Activated CD8-positive, alpha-beta T cell treated with anti-CD3 and anti-CD28 coated beads, Interleukin-2, amount 10 ng/mL, durations not matched to agents 7 days and 5 days (primary cell): ENCODE measurements at regions not wholly inside any gene's neighbourhood (a gene's known extent, or its start where the extent isn't known, plus 50 kb on each side); places are given as distances from the start of the nearest gene placed in this dataset.

Experiments
- ATAC-seq: fragments of 150-1000 bp; cut with Tn5 transposase; one replicate; pipeline ENCODE4 v1.10.0; 2021; ENCODE audit warnings: moderate library complexity
- CTCF ChIA-PET: fragments of 350-600 bp; sonication (Branson Sonifier 250); formaldehyde crosslinking; loops from one replicate; lab custom pipeline; 2021; ENCODE audit warnings: antibody characterized with exemption; lab: Charles Lee
- POLR2A ChIA-PET: fragments of 350-600 bp; sonication (Branson Sonifier 250); formaldehyde crosslinking; loops from one replicate; lab custom pipeline; 2021; ENCODE audit warnings: antibody characterized with exemption; lab: Charles Lee
- DNase-seq: peaks from one replicate; pipeline ENCODE4 v3.0.0-alpha.2; 2020
- H3K27ac Mint-ChIP-seq: one replicate; pipeline ENCODE4 v1.8.0; 2021; ENCODE audit warnings: mild to moderate bottlenecking, mixed read lengths
- H3K27me3 Mint-ChIP-seq: one replicate; pipeline ENCODE4 v1.8.0; 2021; ENCODE audit warnings: low read depth, mixed read lengths
- H3K36me3 Mint-ChIP-seq: one replicate; pipeline ENCODE4 v1.8.0; 2021; ENCODE audit warnings: low read depth, mixed read lengths
- H3K4me1 Mint-ChIP-seq: one replicate; pipeline ENCODE4 v1.8.0; 2021; ENCODE audit warnings: low read depth, mixed read lengths
- H3K4me3 Mint-ChIP-seq: one replicate; pipeline ENCODE4 v1.8.0; 2021; ENCODE audit warnings: mild to moderate bottlenecking, mixed read lengths
- H3K9me3 Mint-ChIP-seq: one replicate; pipeline ENCODE4 v1.8.0; 2022; ENCODE audit warnings: mixed read lengths; ENCODE audit not compliant: insufficient read depth

DNA sequence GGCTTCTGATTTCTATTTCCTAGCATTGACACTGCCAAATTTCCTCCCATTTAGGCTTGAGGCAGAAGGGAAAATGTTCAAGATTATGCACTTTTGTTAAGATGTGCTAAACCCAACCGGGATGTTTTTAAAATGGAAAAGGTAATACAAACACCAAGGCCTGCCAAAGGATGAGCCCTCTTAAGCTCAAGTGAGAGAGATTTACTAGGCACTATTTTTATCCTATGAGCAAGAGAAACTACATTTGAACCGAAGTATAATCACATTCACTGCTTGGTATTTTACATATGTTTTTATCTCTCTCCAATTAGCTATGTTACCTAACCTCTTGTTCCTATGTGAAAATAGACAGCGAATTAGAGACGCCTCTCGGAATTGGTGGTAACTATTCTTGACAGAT, 295.8 kb downstream of the GABRB3 start:
- ChIA-PET CTCF (no interaction called here), POLR2A (no interaction called here)
- Mint-ChIP-seq H3K4me3 (no peak overlapping the region), H3K36me3 (no peaks in the 10 kb centered on the region), H3K27me3 (no peaks in the 10 kb centered on the region), H3K4me1 (no peaks in the 10 kb centered on the region), H3K9me3 (peaks cover 24% of the 10 kb centered on the region), H3K27ac (no peak overlapping the region)
- no peak for ATAC-seq
- no peak for DNase-seq

DNA sequence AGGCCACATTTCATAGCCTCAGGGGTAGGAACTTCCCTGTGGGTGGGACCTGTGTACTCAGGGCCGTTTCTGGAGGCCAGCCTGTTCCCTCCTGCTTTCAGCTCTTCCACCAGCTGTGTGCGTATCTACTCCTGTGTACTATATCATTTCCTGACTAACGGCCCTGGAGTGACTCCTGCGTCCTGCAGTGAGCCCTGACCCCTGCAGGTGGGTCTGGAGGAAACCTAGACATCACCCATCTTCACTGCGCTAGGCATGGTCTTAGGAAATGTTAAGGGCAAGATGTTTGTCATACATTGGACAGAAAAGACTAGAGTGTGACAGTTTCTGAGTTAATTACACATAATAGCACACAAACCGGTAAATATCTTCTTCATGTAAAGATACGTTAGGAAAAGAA, 297.3 kb downstream of the GABRB3 start:
- Mint-ChIP-seq H3K9me3 (peaks cover 28% of the 10 kb centered on the region), H3K4me3 (no peak overlapping the region)

DNA sequence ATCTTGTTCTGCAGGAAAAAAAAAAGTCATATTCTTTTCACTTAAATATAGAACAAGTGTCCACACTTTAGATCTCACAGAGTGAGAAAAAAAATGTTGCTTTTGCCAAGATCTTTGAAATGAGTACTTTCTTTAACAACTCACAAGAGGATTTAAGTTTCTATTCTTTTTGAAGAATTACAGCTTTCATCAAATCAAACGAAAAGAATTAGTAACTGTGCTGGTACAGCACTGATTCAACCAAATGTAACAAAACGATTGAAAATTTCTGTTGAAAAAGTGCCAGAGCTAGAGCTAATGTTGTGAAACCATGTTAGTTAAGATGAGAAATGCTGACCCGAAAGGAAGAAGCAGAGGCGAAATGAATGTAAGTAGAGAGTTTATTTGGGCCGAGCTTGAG, 300.2 kb downstream of the GABRB3 start:
- Mint-ChIP-seq H3K36me3 (no peaks in the 10 kb centered on the region), H3K27me3 (no peaks in the 10 kb centered on the region), H3K4me1 (no peaks in the 10 kb centered on the region), H3K9me3 (peaks cover 31% of the 10 kb centered on the region), H3K27ac (no peak overlapping the region), H3K4me3 (no peak overlapping the region)
- ATAC-seq (no peak), DNase-seq (no peak)
- ChIA-PET CTCF (no interaction called here), POLR2A (no interaction called here)

More for the DNA sequence above, 297.3 kb downstream of the GABRB3 start:
- Mint-ChIP-seq H3K27ac (no peak overlapping the region), H3K4me1 (no peaks in the 10 kb centered on the region), H3K36me3 (no peaks in the 10 kb centered on the region), H3K27me3 (no peaks in the 10 kb centered on the region)
- DNase-seq (no peak), ATAC-seq (no peak)
- POLR2A ChIA-PET = no interaction called here
- CTCF ChIA-PET = no interaction called here

DNA sequence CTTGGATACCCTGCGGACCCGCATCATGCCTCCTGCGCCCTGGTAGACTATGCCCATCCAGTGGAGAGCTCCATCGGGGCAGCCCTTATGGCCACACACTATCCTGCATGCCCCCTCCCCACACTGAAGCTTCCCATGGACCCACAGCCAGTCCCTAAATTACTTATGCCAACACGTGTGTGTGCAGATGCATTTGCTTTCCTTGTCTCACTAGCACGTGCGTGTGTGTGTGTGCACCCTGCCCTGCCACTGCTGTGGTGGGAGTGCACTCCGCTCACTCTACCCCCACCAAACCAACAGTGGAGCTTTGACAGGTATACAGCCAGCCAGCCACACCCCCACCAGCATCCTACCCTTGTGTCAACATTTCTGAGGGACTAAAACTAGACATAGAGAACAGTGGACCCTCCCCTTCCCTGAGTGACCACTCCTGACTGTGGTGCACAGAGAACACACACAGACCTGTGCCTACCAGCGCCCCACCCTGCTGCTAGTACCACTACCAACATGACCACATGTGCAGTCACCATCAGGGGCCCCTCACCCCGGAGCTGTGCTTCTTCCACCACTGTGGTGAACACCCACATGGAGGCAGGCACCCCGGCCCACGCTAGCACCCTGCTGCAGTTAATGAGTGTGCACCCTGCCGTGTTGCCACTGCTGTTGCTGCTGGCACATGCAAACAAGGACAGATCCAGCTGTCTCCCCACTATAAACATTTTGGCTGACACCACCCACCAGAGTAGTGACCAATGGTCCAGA, 310.8 kb downstream of the GABRB3 start:
- peaks cover 43% of the 10 kb centered on the region for H3K9me3 Mint-ChIP-seq
- POLR2A ChIA-PET = no interaction called here
- H3K27me3 Mint-ChIP-seq = no peaks in the 10 kb centered on the region
- ATAC-seq (no peak), DNase-seq (no peak)
- H3K4me1 Mint-ChIP-seq = no peaks in the 10 kb centered on the region
- no peak overlapping the region for H3K4me3 Mint-ChIP-seq
- H3K36me3 Mint-ChIP-seq = no peaks in the 10 kb centered on the region
- H3K27ac Mint-ChIP-seq = no peak overlapping the region
- CTCF ChIA-PET = no interaction called here

DNA sequence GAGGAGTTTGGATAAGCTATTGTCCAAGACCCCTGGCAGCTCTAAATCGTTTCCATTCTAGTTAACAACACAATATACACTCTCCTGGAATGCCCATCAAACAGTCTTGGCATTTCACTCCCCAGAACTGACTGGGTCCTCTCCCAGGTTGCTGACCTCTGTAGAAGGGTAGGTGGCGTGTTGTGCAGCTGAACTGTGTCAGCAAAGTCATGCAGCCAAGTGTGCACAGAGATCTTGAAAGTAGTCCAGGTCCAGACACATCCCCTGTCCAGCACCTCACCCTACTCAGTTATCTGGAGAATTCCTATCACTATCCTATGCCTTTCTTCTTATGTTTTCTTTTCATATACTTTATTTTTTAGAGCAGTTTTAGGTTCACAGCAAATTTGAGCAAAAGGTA, 312.7 kb downstream of the GABRB3 start:
- H3K27me3 Mint-ChIP-seq = no peaks in the 10 kb centered on the region
- no peak for ATAC-seq
- no peak overlapping the region for H3K4me3 Mint-ChIP-seq
- H3K36me3 Mint-ChIP-seq = no peaks in the 10 kb centered on the region
- no peak for DNase-seq
- POLR2A ChIA-PET = no interaction called here
- CTCF ChIA-PET = no interaction called here
- H3K4me1 Mint-ChIP-seq = no peaks in the 10 kb centered on the region
- H3K9me3 Mint-ChIP-seq = peaks cover 50% of the 10 kb centered on the region
- no peak overlapping the region for H3K27ac Mint-ChIP-seq

DNA sequence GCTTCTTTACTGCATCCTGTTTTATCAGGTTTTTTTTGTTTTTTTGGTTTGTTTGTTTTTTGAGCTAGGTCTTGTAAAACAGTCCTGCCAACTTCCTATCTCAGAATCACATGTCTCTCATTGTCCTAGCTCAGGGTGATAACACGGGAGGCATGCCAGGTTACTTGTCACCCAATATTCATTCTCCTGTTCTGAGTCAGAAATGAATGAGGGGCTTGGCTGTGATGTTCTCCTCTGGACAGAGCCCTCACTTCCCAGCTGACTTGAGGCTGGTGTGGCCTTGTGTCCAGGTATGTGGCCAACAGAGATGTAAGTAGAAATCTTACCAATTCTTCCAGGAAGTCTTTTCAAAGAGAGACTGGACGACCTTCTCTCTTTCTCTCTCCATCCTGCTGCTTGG, 317.0 kb downstream of the GABRB3 start:
- DNase-seq = no peak
- Mint-ChIP-seq H3K27me3 (no peaks in the 10 kb centered on the region), H3K36me3 (no peaks in the 10 kb centered on the region), H3K4me1 (no peaks in the 10 kb centered on the region), H3K4me3 (no peak overlapping the region), H3K27ac (no peak overlapping the region), H3K9me3 (peaks cover 34% of the 10 kb centered on the region)
- POLR2A ChIA-PET = no interaction called here
- no peak for ATAC-seq
- CTCF ChIA-PET = no interaction called here

DNA sequence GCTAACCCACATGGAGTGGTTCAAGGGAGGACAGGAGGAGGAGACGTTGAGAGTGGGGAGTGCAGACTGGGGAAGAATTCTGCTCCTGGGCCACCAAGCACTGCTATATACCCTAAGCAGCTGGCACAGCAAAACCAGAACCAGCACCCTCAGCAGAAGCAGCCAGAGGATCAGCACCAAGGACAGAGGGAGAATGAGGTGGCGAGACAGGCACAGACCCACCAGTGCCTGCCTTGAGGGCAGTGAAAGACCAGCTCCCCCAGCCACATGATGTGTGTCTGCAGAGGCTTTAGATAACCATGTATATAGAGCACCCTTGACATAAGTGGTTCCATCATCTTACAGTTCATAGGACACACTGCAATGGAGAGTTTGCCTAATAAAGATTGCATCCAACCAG, 319.0 kb downstream of the GABRB3 start:
- Mint-ChIP-seq H3K36me3 (no peaks in the 10 kb centered on the region), H3K27me3 (no peaks in the 10 kb centered on the region), H3K9me3 (peaks cover 35% of the 10 kb centered on the region), H3K4me1 (no peaks in the 10 kb centered on the region), H3K27ac (no peak overlapping the region), H3K4me3 (no peak overlapping the region)
- ATAC-seq = no peak
- CTCF ChIA-PET = no interaction called here
- POLR2A ChIA-PET = no interaction called here
- DNase-seq = no peak

DNA sequence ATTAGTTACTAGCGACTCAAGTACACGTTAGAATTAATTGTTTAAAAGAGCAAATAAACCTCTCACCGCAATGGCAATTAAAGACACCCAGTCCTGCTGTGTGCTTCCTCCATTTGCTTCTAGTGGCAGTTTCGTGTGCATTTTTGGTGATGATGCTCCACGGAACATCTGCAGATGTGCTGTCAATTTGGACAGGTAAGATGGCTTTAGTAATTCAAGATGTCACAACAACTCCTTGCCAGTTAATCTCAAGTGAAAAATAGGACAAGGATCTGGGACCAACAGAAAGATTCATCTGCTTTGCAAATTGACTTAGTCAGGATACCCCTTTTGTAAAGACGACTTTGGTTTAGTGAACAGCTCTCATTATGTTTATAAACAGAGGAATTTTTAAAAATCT, 320.9 kb downstream of the GABRB3 start:
- Mint-ChIP-seq H3K27me3 (no peaks in the 10 kb centered on the region), H3K36me3 (no peaks in the 10 kb centered on the region), H3K4me3 (no peak overlapping the region), H3K27ac (no peak overlapping the region), H3K9me3 (peaks cover 22% of the 10 kb centered on the region), H3K4me1 (no peaks in the 10 kb centered on the region)
- ATAC-seq (no peak), DNase-seq (no peak)
- ChIA-PET POLR2A (no interaction called here), CTCF (no interaction called here)

DNA sequence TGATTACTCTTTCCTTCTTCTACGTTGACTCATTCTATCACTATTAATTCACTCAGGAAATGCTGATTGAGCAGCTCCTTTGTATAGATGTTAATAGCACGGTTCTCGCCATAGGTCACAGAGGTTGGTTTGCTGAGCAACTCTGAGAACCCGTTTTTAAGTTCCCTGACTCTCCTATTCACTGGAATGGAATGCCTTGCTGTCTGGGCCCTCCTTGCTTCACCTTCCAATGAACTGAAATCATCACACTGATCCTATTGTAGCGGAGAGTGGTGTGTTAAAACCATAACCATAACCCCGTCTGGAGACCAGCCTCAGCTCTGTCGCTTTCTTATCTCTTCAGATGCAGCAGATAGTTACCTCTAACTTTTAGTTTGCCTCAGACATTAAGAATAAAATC, 323.6 kb downstream of the GABRB3 start:
- CTCF ChIA-PET = interaction anchor here (1.4 kb wide), 1 partner anchor 442 kb away, joined by 3 read pairs; no protein-coding TSS in a partner anchor
- no peak for ATAC-seq
- H3K4me1 Mint-ChIP-seq = no peaks in the 10 kb centered on the region

DNA sequence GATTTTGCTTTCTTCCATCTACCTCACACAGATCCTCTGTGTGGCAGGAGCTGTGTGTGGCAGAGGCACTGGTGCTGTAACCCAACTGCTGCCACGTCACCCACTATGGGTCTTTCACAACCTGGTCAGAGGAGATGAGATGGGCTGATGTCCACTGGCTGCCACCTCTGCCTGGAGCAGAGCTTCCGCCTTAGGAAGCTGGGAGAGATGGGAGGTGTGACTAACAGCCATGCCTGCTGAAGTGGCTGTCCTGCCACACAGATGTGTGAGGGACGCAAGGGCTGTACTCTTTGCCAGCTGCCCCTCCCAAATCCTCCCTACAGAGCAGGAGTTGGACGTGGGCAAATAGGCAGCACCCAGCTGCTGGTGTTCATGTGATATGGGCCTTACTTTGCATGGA, 329.5 kb downstream of the GABRB3 start:
- no peaks in the 10 kb centered on the region for H3K36me3 Mint-ChIP-seq
- H3K4me1 Mint-ChIP-seq = no peaks in the 10 kb centered on the region
- H3K27me3 Mint-ChIP-seq = no peaks in the 10 kb centered on the region
- peaks cover 11% of the 10 kb centered on the region for H3K9me3 Mint-ChIP-seq
- ChIA-PET CTCF (no interaction called here), POLR2A (no interaction called here)
- no peak overlapping the region for H3K27ac Mint-ChIP-seq
- DNase-seq (no peak), ATAC-seq (no peak)
- no peak overlapping the region for H3K4me3 Mint-ChIP-seq

More for the DNA sequence above, 323.6 kb downstream of the GABRB3 start:
- Mint-ChIP-seq H3K4me3 (no peak overlapping the region), H3K9me3 (peaks cover 9% of the 10 kb centered on the region), H3K27me3 (no peaks in the 10 kb centered on the region), H3K27ac (no peak overlapping the region), H3K36me3 (no peaks in the 10 kb centered on the region)
- POLR2A ChIA-PET = no interaction called here
- no peak for DNase-seq

DNA sequence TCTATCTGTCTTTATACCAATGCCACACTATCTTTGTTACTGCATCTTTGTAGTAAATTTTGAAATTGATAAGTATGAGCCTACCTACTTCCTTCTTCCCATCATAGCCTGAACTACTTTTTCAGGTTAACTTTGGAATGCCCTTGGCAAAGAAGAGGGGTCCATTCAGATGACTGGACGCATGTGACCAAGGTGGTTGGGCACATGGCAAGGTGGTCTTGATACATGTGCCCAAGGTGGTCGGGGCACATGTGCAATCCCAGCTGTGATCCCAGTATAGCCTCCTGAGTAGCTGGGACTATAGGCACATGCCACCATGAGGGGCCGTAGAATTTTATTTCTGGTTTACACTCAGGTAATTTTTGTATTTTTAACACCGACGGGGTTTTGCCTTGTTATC, 330.2 kb downstream of the GABRB3 start:
- Mint-ChIP-seq H3K4me3 (no peak overlapping the region), H3K27me3 (no peaks in the 10 kb centered on the region), H3K36me3 (no peaks in the 10 kb centered on the region), H3K4me1 (no peaks in the 10 kb centered on the region), H3K9me3 (peaks cover 11% of the 10 kb centered on the region), H3K27ac (no peak overlapping the region)
- ATAC-seq (no peak), DNase-seq (no peak)
- POLR2A ChIA-PET = no interaction called here
- CTCF ChIA-PET = no interaction called here

DNA sequence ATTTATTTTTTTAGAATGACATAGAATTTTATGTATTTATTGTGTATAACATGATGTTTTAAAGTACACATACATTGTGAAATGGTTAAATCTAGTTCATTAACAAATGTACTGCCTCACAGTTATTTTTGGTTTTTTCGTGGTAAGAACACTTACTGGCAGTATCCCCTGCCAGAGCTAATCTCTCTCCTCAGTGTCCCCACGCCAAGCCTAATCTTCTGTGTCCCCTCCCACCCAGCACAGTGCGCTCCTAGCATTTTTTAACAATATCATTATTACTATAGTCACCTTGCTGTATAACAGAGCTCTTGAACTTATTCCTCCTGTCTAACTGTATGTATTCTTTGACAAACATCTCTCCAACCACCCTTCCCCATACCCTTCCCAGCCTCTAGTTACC, 333.2 kb downstream of the GABRB3 start:
- Mint-ChIP-seq H3K27ac (no peak overlapping the region), H3K36me3 (no peaks in the 10 kb centered on the region), H3K4me3 (no peak overlapping the region), H3K9me3 (peaks cover 20% of the 10 kb centered on the region), H3K4me1 (no peaks in the 10 kb centered on the region), H3K27me3 (no peaks in the 10 kb centered on the region)
- no peak for DNase-seq
- ChIA-PET CTCF (no interaction called here), POLR2A (no interaction called here)
- no peak for ATAC-seq

DNA sequence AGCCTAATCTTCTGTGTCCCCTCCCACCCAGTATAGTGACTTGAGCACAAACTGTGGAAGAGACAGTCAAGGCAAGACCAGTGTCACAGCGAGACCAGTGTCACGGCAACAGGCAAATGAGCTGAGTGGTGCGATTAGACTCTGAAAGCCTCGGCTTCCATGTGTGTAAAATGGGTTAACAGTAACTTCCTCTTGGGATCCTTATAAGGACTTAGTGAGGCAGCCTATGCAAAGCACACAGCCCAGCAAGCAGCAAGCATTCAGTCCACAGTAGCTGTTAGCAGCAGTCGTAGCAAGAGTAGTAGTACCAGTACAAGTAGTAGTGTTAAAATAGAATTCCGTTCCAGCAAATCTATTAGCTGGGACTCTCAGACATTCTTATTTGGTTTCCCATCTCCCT, 334.1 kb downstream of the GABRB3 start:
- H3K27ac Mint-ChIP-seq = no peak overlapping the region
- ATAC-seq = no peak
- ChIA-PET POLR2A (no interaction called here), CTCF (no interaction called here)
- DNase-seq = no peak
- no peaks in the 10 kb centered on the region for H3K36me3 Mint-ChIP-seq
- no peaks in the 10 kb centered on the region for H3K27me3 Mint-ChIP-seq
- peaks cover 19% of the 10 kb centered on the region for H3K9me3 Mint-ChIP-seq
- no peaks in the 10 kb centered on the region for H3K4me1 Mint-ChIP-seq
- no peak overlapping the region for H3K4me3 Mint-ChIP-seq
